ENCODE measurements at regions not wholly inside any gene's neighbourhood (a gene's known extent, or its start where the extent isn't known, plus 50 kb on each side); places are given as distances from the start of the nearest gene placed in this dataset.

DNA sequence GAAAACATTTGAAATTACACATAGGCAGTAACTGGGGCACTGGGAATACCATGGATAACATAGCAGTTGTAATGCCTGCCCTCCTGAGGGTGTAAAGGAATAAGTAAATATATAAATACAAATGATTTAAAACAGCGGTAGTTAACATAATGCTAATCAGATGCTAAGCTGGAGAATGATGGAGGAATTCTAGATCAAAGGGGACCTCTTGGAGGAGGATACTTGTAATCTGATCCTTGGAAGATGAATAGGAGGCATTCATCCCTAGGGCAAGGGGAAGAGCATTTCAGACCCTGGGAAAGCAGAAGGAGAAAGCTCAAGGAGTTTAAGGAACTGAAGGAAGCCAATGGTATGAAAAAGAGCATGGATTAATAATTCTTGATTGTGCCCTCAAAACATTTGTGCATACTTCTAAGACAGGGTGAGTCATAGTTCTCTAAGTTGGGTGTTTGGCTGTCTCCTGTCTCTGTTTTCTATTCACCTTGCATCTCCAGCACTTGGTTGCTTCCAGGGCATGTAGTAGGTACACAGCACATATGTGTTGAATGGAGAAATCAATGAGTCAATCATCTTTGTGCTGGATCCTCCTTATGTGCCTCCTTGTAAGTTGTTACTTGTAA is 54.8 kb upstream of the PLPP4 start:
- Mint-ChIP-seq H3K36me3 (peaks cover 4% of the 10 kb centered on the region; the same call in 1 of the 2 replicates), H3K4me1 (peaks cover 28% of the 10 kb centered on the region), H3K27ac (no peak overlapping the region), H3K4me3 (no peak overlapping the region), H3K27me3 (ENCODE audit: low read depth) (no peaks in the 10 kb centered on the region), H3K9me3 (peaks cover 28% of the 10 kb centered on the region)
- ChIA-PET POLR2A (no interaction called here), CTCF (no interaction called here)
- no peak for DNase-seq (ENCODE audit: low spot score)
- TF ChIP-seq TEAD1 (CRISPR knock-in tag; IDR thresholded peaks at IDR 0.05): no peak
- no peak for TF ChIP-seq ZNF423 (CRISPR knock-in tag; IDR thresholded peaks at IDR 0.05)
- TF ChIP-seq, protein P1, sequence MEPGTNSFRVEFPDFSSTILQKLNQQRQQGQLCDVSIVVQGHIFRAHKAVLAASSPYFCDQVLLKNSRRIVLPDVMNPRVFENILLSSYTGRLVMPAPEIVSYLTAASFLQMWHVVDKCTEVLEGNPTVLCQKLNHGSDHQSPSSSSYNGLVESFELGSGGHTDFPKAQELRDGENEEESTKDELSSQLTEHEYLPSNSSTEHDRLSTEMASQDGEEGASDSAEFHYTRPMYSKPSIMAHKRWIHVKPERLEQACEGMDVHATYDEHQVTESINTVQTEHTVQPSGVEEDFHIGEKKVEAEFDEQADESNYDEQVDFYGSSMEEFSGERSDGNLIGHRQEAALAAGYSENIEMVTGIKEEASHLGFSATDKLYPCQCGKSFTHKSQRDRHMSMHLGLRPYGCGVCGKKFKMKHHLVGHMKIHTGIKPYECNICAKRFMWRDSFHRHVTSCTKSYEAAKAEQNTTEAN (CRISPR knock-in tag; IDR thresholded peaks at IDR 0.05): no peak
- TF ChIP-seq RELA (CRISPR knock-in tag; IDR thresholded peaks at IDR 0.05; ENCODE audit: borderline replicate concordance): no peak
- TF ChIP-seq, protein P2, sequence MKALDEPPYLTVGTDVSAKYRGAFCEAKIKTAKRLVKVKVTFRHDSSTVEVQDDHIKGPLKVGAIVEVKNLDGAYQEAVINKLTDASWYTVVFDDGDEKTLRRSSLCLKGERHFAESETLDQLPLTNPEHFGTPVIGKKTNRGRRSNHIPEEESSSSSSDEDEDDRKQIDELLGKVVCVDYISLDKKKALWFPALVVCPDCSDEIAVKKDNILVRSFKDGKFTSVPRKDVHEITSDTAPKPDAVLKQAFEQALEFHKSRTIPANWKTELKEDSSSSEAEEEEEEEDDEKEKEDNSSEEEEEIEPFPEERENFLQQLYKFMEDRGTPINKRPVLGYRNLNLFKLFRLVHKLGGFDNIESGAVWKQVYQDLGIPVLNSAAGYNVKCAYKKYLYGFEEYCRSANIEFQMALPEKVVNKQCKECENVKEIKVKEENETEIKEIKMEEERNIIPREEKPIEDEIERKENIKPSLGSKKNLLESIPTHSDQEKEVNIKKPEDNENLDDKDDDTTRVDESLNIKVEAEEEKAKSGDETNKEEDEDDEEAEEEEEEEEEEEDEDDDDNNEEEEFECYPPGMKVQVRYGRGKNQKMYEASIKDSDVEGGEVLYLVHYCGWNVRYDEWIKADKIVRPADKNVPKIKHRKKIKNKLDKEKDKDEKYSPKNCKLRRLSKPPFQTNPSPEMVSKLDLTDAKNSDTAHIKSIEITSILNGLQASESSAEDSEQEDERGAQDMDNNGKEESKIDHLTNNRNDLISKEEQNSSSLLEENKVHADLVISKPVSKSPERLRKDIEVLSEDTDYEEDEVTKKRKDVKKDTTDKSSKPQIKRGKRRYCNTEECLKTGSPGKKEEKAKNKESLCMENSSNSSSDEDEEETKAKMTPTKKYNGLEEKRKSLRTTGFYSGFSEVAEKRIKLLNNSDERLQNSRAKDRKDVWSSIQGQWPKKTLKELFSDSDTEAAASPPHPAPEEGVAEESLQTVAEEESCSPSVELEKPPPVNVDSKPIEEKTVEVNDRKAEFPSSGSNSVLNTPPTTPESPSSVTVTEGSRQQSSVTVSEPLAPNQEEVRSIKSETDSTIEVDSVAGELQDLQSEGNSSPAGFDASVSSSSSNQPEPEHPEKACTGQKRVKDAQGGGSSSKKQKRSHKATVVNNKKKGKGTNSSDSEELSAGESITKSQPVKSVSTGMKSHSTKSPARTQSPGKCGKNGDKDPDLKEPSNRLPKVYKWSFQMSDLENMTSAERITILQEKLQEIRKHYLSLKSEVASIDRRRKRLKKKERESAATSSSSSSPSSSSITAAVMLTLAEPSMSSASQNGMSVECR (CRISPR knock-in tag; IDR thresholded peaks at IDR 0.05; ENCODE audit: borderline replicate concordance): no peak
- TF ChIP-seq ZNF317 (CRISPR knock-in tag; IDR thresholded peaks at IDR 0.05; ENCODE audit: borderline replicate concordance, low read depth): no peak
- no peak for TF ChIP-seq SMAD4 (CRISPR knock-in tag; IDR thresholded peaks at IDR 0.05)
- TF ChIP-seq, protein P3, sequence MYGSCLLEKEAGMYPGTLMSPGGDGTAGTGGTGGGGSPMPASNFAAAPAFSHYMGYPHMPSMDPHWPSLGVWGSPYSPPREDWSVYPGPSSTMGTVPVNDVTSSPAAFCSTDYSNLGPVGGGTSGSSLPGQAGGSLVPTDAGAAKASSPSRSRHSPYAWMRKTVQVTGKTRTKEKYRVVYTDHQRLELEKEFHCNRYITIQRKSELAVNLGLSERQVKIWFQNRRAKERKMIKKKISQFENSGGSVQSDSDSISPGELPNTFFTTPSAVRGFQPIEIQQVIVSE (CRISPR knock-in tag; IDR thresholded peaks at IDR 0.05; ENCODE audit: borderline replicate concordance): no peak
- no peak for ATAC-seq

DNA sequence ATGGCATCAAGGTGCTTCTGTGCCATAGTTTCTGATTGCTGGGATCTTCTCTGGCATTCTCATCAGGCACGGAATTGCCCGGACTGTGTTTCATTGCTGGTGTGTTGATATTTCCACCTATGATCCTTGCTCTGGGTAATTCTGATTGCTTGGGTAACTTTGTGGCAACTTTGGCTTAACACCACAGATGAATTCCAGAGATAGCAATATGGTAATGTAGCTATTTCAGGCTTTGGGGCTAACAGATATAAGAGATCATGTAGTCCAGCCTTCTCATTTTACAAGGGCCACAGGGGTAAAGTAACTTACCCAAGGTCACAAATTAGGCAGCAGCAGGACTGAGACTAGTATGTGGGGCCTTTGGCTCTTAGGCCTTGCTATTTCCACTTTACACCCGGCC is 53.9 kb upstream of the PLPP4 start:
- CTCF ChIA-PET: no interaction called here
- H3K27ac Mint-ChIP-seq: no peak overlapping the region
- TF ChIP-seq ZNF317 (CRISPR knock-in tag; IDR thresholded peaks at IDR 0.05; ENCODE audit: borderline replicate concordance, low read depth) (no peak), NFYB (CRISPR knock-in tag; conservative IDR thresholded peaks at IDR 0.05; ENCODE audit: low read depth) (no peak), FOXJ3 (CRISPR knock-in tag; IDR thresholded peaks at IDR 0.05; ENCODE audit: borderline replicate concordance) (no peak), PRRX2 (CRISPR knock-in tag; IDR thresholded peaks at IDR 0.05) (no peak), ZNF138 (CRISPR knock-in tag; conservative IDR thresholded peaks at IDR 0.05) (no peak), SMAD3 (CRISPR knock-in tag; IDR thresholded peaks at IDR 0.05; ENCODE audit: borderline replicate concordance) (no peak), ZNF423 (CRISPR knock-in tag; IDR thresholded peaks at IDR 0.05) (no peak), CBFB (CRISPR knock-in tag; IDR thresholded peaks at IDR 0.05; ENCODE audit: low read depth) (no peak), RORB (CRISPR knock-in tag; IDR thresholded peaks at IDR 0.05) (no peak), FOXP1 (CRISPR knock-in tag; IDR thresholded peaks at IDR 0.05; ENCODE audit: borderline replicate concordance) (no peak), GRHL2 (CRISPR knock-in tag; IDR thresholded peaks at IDR 0.05; ENCODE audit: insufficient replicate concordance, severe bottlenecking) (no peak)
- TF ChIP-seq, protein P4, sequence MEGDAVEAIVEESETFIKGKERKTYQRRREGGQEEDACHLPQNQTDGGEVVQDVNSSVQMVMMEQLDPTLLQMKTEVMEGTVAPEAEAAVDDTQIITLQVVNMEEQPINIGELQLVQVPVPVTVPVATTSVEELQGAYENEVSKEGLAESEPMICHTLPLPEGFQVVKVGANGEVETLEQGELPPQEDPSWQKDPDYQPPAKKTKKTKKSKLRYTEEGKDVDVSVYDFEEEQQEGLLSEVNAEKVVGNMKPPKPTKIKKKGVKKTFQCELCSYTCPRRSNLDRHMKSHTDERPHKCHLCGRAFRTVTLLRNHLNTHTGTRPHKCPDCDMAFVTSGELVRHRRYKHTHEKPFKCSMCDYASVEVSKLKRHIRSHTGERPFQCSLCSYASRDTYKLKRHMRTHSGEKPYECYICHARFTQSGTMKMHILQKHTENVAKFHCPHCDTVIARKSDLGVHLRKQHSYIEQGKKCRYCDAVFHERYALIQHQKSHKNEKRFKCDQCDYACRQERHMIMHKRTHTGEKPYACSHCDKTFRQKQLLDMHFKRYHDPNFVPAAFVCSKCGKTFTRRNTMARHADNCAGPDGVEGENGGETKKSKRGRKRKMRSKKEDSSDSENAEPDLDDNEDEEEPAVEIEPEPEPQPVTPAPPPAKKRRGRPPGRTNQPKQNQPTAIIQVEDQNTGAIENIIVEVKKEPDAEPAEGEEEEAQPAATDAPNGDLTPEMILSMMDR (IDR thresholded peaks at IDR 0.05): no peak
- TF ChIP-seq, protein P5, sequence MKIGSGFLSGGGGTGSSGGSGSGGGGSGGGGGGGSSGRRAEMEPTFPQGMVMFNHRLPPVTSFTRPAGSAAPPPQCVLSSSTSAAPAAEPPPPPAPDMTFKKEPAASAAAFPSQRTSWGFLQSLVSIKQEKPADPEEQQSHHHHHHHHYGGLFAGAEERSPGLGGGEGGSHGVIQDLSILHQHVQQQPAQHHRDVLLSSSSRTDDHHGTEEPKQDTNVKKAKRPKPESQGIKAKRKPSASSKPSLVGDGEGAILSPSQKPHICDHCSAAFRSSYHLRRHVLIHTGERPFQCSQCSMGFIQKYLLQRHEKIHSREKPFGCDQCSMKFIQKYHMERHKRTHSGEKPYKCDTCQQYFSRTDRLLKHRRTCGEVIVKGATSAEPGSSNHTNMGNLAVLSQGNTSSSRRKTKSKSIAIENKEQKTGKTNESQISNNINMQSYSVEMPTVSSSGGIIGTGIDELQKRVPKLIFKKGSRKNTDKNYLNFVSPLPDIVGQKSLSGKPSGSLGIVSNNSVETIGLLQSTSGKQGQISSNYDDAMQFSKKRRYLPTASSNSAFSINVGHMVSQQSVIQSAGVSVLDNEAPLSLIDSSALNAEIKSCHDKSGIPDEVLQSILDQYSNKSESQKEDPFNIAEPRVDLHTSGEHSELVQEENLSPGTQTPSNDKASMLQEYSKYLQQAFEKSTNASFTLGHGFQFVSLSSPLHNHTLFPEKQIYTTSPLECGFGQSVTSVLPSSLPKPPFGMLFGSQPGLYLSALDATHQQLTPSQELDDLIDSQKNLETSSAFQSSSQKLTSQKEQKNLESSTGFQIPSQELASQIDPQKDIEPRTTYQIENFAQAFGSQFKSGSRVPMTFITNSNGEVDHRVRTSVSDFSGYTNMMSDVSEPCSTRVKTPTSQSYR (CRISPR knock-in tag; IDR thresholded peaks at IDR 0.05): no peak
- TF ChIP-seq, protein P6, sequence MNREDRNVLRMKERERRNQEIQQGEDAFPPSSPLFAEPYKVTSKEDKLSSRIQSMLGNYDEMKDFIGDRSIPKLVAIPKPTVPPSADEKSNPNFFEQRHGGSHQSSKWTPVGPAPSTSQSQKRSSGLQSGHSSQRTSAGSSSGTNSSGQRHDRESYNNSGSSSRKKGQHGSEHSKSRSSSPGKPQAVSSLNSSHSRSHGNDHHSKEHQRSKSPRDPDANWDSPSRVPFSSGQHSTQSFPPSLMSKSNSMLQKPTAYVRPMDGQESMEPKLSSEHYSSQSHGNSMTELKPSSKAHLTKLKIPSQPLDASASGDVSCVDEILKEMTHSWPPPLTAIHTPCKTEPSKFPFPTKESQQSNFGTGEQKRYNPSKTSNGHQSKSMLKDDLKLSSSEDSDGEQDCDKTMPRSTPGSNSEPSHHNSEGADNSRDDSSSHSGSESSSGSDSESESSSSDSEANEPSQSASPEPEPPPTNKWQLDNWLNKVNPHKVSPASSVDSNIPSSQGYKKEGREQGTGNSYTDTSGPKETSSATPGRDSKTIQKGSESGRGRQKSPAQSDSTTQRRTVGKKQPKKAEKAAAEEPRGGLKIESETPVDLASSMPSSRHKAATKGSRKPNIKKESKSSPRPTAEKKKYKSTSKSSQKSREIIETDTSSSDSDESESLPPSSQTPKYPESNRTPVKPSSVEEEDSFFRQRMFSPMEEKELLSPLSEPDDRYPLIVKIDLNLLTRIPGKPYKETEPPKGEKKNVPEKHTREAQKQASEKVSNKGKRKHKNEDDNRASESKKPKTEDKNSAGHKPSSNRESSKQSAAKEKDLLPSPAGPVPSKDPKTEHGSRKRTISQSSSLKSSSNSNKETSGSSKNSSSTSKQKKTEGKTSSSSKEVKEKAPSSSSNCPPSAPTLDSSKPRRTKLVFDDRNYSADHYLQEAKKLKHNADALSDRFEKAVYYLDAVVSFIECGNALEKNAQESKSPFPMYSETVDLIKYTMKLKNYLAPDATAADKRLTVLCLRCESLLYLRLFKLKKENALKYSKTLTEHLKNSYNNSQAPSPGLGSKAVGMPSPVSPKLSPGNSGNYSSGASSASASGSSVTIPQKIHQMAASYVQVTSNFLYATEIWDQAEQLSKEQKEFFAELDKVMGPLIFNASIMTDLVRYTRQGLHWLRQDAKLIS (CRISPR knock-in tag; IDR thresholded peaks at IDR 0.05; ENCODE audit: borderline replicate concordance): no peak

More for the DNA sequence above, 53.9 kb upstream of the PLPP4 start:
- Mint-ChIP-seq H3K36me3 (peaks cover 4% of the 10 kb centered on the region; the same call in 1 of the 2 replicates), H3K4me1 (peaks cover 28% of the 10 kb centered on the region), H3K4me3 (no peak overlapping the region), H3K27me3 (ENCODE audit: low read depth) (no peaks in the 10 kb centered on the region), H3K9me3 (peaks cover 24% of the 10 kb centered on the region)
- DNase-seq (ENCODE audit: low spot score) (no peak), ATAC-seq (no peak)
- POLR2A ChIA-PET: no interaction called here
